ENCODE measurements at regions not wholly inside any gene's neighbourhood (a gene's known extent, or its start where the extent isn't known, plus 50 kb on each side); places are given as distances from the start of the nearest gene placed in this dataset.

DNA sequence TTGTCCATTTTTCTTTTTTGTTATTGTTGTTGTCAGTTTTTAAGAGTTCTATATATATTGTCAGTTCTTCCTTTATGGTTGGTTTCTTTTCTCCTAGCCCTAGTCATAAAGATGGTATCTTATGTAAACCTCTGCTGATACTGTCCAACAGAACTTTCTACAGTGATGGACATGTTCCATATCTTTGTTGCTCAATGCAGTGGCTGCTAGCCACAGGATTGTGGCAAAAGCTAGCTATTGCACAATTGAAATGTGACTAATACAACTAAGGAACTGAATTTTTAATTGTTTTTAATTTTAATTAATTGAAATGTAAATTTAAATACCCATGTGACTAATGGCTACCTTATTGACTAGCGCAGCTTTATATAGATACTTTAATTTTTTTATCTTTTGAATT, 411.8 kb upstream of the PTBP2 start:
- Histone ChIP-seq H3K27ac (no peak overlapping the region), H3K4me3 (no peak overlapping the region), H3K27me3 (no peaks in the 10 kb centered on the region), H3K9me3 (no peaks in the 10 kb centered on the region), H3K36me3 (no peaks in the 10 kb centered on the region), H3K4me1 (no peaks in the 10 kb centered on the region)
- DNase-seq = peak in 1 of 2 donors; percentile 25
- ATAC-seq = peak; percentile 58 to 63
- intact Hi-C loops (cut with DNase I; ENCODE audit: low total_unique reads) = no loop called here
- in situ Hi-C loops (cut with MboI; ENCODE audit: low sequenced_read_pairs in 4 of 4) = no loop called here
- TF ChIP-seq, protein P1, sequence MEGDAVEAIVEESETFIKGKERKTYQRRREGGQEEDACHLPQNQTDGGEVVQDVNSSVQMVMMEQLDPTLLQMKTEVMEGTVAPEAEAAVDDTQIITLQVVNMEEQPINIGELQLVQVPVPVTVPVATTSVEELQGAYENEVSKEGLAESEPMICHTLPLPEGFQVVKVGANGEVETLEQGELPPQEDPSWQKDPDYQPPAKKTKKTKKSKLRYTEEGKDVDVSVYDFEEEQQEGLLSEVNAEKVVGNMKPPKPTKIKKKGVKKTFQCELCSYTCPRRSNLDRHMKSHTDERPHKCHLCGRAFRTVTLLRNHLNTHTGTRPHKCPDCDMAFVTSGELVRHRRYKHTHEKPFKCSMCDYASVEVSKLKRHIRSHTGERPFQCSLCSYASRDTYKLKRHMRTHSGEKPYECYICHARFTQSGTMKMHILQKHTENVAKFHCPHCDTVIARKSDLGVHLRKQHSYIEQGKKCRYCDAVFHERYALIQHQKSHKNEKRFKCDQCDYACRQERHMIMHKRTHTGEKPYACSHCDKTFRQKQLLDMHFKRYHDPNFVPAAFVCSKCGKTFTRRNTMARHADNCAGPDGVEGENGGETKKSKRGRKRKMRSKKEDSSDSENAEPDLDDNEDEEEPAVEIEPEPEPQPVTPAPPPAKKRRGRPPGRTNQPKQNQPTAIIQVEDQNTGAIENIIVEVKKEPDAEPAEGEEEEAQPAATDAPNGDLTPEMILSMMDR (IDR thresholded peaks at IDR 0.05 in 4 of 5, conservative IDR thresholded peaks at IDR 0.05 in 1 of 5) = no peak
- no peak for TF ChIP-seq POLR2A (IDR thresholded peaks at IDR 0.05)

DNA sequence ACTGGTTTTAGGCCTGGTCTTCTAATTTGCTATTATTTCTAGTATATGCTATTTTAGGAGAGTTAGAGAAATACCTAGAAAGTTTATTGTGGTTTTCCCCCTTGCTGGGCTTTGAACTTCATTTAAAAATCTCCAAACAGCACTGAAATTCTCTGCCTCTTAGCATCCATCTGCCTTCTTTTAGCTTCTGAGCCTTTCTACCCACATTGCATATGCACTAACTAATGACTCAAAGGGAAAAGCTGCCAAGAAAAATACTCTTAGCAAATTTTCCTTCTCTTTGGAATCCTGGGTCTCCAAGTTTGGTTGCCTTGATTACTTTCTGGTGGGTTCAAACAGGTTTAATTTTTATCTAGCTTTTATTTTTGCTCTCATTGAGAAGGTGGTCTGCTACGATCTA, 408.4 kb upstream of the PTBP2 start:
- intact Hi-C loops (cut with DNase I; ENCODE audit: low total_unique reads) = no loop called here
- Histone ChIP-seq H3K4me1 (no peaks in the 10 kb centered on the region), H3K9me3 (no peaks in the 10 kb centered on the region), H3K27me3 (no peaks in the 10 kb centered on the region), H3K27ac (no peak overlapping the region), H3K36me3 (no peaks in the 10 kb centered on the region), H3K4me3 (no peak overlapping the region)
- TF ChIP-seq, protein P1 (IDR thresholded peaks at IDR 0.05 in 4 of 5, conservative IDR thresholded peaks at IDR 0.05 in 1 of 5) = no peak
- no peak for TF ChIP-seq POLR2A (IDR thresholded peaks at IDR 0.05)
- in situ Hi-C loops (cut with MboI; ENCODE audit: low sequenced_read_pairs in 4 of 4) = no loop called here
- DNase-seq = no peak
- no peak for ATAC-seq

GRCh38 chr1:96329121-96329520, 392.5 kb upstream of the PTBP2 start:
- H3K27me3 ChIP-seq = no peaks in the 10 kb centered on the region
- intact Hi-C loops (cut with DNase I; ENCODE audit: low total_unique reads) = no loop called here
- no peaks in the 10 kb centered on the region for H3K9me3 ChIP-seq
- in situ Hi-C loops (cut with MboI; ENCODE audit: low sequenced_read_pairs in 4 of 4) = no loop called here
- no peak for TF ChIP-seq POLR2A (IDR thresholded peaks at IDR 0.05)
- TF ChIP-seq, protein P1 (IDR thresholded peaks at IDR 0.05 in 4 of 5, conservative IDR thresholded peaks at IDR 0.05 in 1 of 5) = no peak
- no peaks in the 10 kb centered on the region for H3K4me1 ChIP-seq
- no peak overlapping the region for H3K27ac ChIP-seq
- DNase-seq (no peak), ATAC-seq (no peak)
- no peak overlapping the region for H3K4me3 ChIP-seq
- H3K36me3 ChIP-seq = no peaks in the 10 kb centered on the region

DNA sequence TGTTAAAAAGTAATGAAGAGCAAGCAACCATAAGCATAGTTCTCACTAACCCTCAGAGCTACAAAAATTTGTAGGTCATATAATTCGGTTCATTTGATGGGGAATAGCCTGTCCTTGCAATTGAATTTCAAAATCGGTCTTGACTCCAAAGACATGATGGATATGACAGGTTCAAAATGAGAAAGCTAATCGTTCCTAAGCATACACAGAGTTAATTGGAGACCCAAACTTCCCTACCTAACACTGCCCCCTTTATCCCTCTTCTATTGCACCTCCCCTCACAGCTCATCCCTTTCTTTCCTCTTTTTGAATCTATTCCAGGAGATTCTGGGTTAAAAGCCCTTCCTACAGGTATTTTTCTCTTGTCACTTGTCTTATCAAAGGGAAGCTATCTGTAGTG, 390.0 kb upstream of the PTBP2 start:
- ATAC-seq (no peak), DNase-seq (no peak)
- H3K27ac ChIP-seq = no peak overlapping the region
- in situ Hi-C loops (cut with MboI; ENCODE audit: low sequenced_read_pairs in 4 of 4) (no loop called here), intact Hi-C loops (cut with DNase I; ENCODE audit: low total_unique reads) (no loop called here)
- H3K36me3 ChIP-seq = no peaks in the 10 kb centered on the region
- TF ChIP-seq POLR2A (IDR thresholded peaks at IDR 0.05) = no peak
- TF ChIP-seq, protein P1 (IDR thresholded peaks at IDR 0.05 in 4 of 5, conservative IDR thresholded peaks at IDR 0.05 in 1 of 5) = no peak
- no peak overlapping the region for H3K4me3 ChIP-seq
- no peaks in the 10 kb centered on the region for H3K9me3 ChIP-seq
- no peaks in the 10 kb centered on the region for H3K27me3 ChIP-seq
- H3K4me1 ChIP-seq = no peaks in the 10 kb centered on the region

- Histone ChIP-seq H3K27ac (no peak overlapping the region), H3K27me3 (no peaks in the 10 kb centered on the region), H3K9me3 (no peaks in the 10 kb centered on the region), H3K4me3 (no peak overlapping the region), H3K36me3 (no peaks in the 10 kb centered on the region), H3K4me1 (no peaks in the 10 kb centered on the region)
- in situ Hi-C loops (cut with MboI; ENCODE audit: low sequenced_read_pairs in 4 of 4) = no loop called here
- intact Hi-C loops (cut with DNase I; ENCODE audit: low total_unique reads) = no loop called here
- DNase-seq (no peak), ATAC-seq (no peak)
- TF ChIP-seq, protein P1 (IDR thresholded peaks at IDR 0.05 in 4 of 5, conservative IDR thresholded peaks at IDR 0.05 in 1 of 5) = no peak
- TF ChIP-seq POLR2A (IDR thresholded peaks at IDR 0.05) = no peak
Observed at GRCh38 chr1:96333522-96334235, 387.9 kb upstream of the PTBP2 start.

Data from gastrocnemius medialis (tissue), 4 donors.